GM18499 (cell line): ENCODE measurements at regions not wholly inside any gene's neighbourhood (a gene's known extent, or its start where the extent isn't known, plus 50 kb on each side); places are given as distances from the start of the nearest gene placed in this dataset.

Experiments used
- ATAC-seq: cut with Tn5 transposase; IDR thresholded peaks from one replicate; pipeline ENCODE4 v1.9.1; 2021; ENCODE audit warnings: moderate number of reproducible peaks; ENCODE audit not compliant: insufficient read depth, unreplicated experiment

DNA sequence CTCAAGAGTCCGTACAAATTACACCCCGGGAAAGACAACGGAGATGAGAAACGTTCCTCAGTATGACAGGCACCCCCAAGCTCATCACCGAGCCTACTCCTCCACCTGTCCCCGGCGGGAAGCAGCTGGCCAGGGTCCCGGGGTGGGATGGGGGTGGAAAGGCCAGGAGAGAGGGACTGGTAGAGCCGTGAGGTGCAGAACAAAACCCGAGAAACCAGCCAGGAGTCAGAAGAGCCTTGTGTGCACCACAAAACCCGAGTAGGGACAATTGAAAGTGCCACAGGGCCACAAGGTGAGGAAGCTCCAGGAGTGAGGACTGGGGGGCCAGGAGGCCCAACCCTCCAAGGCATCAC lies 75.5 kb upstream of the SALL3 start:
- ATAC-seq: no peak

DNA sequence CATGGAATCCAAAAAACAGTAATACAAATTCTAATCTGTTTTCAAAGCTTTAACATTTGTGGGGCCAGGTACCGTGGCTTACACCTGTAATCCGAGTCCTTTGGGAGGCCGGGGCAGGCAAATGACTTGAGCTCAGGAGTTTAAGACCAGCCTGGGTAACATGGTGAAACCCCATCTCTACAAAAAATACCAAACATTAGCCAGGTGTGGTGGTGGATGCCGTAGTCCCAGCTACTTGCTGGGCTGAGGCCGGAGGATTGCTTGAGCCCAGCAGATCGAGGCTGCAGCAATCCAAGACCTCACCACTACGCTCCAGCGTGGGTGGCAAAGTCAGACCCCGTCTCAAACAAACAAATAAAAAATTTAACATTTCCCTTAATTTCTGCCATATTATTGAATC lies 74.3 kb upstream of the SALL3 start:
- ATAC-seq: no peak

DNA sequence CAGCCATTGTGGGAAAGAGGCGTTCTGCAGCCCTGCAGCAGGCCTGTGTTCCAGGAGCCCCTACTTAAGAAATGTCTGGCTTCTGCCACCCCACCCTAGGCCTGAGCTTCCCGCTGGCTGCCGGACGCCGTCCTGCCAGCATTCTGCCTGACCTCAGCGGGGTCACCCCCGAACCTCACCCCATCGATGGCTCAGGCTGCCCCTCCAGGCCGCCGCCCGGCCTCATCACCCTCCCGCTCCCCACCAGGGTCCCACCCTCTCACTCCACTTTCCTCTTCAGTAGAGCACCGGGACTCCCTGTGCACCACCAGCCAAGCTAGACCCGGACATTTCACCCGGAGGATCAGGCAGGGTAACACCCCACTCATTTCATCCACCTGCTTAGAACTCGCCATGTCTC lies 73.6 kb upstream of the SALL3 start:
- no peak for ATAC-seq

DNA sequence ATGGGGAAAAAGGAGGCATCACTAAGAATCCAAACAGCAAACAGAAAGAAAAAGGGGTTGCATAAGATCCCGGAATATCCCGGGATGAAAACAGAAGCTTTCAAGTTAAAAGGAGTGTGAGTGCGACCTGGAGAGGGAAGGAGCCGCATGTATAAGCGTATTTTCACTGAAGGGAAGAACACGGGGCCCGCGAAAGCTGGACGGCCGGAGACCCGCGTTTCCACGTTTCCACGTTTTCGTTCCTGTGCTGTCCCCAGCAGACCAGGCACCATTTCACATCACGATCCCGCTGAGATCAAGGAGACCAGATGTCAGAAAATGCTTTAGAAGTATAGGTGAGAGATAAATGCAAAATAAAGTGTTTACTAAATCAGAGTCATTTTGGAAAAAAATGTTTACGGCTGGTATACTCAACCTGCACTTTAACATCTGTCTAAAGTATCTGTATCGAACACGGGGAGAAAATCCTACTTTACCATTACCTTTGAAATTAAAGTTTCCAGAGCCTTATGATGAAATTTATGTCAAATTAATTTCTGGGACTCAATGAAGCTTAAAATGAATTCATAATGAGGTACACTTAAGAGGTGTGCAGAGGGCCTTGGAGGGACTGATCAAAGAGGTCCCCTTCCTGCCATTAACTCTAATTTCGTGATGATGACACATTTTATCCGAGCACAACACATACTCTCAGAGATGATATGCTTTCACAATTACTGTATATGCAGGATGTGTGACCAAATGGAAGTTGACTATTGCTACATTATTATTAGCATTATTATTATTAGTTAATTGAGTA lies 71.0 kb upstream of the SALL3 start:
- ATAC-seq: no peak

DNA sequence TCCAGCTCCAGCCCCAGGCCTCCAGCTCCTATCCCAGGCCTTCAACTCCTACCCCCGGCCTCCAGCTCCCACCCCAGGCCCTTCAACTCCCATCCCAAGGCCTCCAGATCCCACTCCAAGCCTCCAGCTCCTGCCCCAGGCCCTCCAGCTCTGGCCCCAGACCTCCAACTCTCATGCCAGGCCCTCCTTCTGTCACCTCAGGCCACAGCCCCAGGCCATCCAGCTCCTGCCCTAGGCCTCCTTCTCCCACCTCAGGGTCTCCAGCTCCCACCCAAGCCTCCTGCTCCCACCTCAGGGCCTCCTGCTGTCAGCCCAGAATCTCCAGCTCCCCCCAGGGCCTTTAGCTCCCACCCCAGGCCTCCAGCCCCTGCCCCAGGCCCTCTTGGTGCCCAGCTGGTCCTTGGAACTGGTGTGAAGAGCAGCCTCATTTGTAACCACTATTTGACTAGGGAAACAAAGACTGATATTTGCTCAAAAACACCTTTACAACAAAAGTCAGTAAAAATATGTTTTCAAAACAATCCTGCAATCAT lies 67.8 kb upstream of the SALL3 start:
- no peak for ATAC-seq

DNA sequence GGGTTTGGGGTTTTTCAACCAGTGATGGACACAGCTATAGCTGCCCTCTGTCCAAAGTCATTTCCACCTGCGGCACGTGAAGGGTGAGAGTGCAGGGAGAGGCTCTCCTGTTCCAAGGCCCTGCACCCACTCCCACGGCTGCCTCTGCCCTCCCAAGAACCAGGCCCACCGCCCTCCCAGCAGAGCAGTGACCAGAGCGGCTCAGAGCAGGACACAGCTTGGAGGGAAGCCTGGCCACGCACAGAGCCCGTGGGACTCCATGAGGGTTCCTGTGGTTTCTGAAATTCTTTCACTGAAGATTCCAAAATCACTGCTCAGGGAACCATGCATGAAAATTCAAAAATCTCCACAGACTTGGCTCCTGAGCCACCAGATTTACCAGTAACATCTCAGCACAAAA lies 67.3 kb upstream of the SALL3 start:
- no peak for ATAC-seq

DNA sequence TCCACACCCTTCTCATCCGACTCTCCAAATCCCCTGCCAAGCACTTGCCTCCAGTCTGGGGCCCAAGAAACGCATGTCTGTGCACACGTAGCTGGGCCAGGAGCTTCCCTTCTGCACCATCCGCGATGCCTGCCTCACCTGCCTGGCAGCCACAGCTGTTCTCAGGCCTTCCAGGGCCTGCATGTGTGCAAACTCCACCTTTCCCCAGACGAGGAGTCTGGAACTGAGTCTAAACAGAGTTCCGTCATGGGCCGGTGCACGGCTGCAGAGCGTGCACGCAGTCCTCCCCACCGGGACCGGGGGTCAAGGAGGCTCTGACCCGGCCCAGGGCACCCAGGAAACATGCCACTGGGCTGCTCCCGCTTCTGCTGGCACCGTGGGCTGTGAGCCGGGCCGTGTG lies 66.8 kb upstream of the SALL3 start:
- no peak for ATAC-seq

DNA sequence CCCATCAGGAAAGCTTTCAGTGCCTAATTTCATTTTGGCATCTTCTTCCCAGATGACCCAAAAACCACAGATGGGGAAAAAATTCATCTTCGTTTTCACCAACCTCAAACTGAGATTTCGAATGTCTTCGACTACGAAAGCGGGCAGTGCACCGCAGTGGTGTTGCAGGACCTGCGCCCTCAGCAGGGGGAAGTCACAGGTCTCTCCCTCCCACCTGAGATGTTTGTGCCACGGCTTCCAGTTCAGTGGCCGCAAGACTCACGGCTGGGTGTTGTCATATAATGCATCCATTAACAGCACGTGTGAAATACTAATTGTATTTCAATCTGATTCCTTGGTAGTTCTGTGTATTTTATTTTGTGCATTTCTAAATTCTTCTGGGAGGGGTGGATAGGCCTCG lies 66.2 kb upstream of the SALL3 start:
- no peak for ATAC-seq

DNA sequence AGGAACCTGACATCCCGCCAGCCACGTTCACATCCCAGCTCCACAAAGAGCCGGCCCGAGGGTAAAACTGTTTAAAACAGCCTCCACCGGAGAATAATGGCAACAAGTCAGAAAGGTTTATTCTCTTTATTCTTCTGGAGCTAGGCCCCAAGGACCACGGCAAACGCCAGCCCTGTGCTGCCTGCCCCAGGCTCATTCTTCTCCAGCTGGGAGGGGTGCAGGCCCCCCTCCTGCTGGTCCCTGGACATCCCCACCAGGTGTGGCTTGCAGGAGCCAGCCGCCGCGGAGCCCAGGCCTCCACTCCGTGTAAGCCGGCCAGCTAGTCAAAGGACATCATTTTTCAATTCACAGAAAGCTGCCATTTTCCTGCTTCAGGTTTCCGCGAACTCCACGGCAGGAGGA lies 65.8 kb upstream of the SALL3 start:
- ATAC-seq: no peak

DNA sequence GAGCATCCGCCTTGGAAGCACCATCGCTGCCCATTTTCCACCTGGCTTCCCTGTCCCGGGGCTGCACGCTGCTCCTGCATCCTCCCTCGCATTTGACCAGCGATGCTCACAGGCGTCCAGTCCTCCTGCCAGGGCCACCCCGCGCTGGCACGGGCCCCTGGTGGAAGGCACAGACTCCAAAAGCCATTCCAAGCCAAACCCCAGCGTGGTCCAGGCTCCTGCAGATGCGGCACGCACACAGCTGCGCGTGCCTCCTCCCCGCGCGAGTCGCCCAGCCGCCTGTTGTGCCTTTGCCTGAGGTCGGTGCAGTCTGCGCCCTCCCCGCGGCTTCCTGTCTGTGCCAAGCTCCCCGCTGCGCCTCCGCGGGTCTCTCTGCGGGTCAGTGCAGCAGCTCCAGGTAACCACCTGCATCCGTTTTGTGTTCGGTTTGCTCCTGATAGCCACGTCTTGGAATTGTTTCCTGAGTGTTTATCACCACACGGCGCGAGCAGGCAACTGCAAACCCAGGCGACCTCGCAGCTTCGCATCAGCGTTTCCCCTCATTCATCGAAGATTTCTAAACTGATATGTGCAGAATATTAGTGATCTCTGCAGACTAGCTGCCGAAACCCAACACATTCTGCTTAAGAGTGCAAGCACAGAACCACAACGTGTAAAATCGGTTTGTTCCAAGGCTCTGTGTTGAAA lies 65.2 kb upstream of the SALL3 start:
- ATAC-seq: no peak

DNA sequence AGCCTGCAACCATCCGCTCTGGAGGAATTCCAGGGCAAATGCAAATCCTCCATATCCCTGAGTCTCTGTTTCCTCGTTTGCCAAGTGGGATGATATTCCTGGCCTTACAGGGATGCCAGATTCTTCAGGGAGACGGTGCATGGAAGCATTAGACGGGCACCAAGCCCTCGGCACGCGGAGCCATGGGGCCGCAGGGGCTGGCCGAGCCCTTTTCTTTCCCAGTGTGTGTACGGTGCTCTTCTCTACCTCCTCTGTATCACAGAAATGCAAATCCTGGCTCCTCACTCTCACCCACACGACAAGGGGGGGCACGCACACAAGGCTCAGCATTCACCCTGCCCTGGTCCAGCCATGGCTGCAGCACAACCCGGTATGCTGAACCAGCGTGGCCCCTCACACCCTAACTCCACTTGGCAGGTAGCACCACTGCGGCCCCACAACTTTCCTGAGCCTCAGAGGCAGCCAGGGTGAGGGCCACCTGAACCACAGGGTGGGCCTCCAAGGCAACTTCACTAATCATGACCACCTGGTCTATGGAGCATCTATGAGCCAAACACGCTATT lies 64.1 kb upstream of the SALL3 start:
- ATAC-seq: no peak

DNA sequence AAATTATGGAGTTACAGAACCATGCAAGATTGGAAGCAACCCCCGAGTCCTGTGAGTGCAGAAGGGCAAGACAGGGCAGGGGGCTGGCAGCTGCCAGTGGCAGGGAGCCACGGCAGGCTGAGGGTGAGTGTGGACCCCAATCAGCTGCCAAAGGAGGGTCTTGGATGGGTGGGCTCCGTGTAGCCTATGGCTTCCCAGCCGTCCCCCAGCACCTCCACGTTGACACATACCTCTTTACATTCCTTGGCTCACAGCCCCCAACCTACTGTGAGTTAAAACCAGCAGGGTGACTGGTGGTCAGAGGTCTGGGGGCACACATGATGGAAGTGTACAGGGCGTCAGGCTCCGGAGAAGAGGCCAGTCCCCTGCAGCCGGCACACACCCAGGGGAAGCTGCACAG lies 60.9 kb upstream of the SALL3 start:
- no peak for ATAC-seq

DNA sequence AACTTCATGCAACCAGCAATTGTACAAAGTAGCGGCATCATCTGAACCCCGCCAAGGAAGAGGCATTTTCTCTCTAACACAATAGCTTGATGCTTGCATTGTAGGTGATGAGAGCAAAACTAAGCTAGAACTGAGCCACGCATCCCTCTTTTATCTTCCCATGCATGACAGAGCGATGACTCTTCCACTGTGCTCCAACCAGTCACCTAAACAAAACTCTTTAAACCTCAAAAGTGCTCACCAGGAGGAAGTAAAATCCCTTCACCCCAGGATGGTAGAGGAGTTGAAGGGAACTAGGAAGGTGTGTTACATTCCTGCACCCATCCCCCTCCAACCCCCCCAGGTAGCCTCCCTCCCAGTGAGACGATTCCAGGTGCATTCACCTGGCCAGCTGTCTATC lies 59.7 kb upstream of the SALL3 start:
- no peak for ATAC-seq

DNA sequence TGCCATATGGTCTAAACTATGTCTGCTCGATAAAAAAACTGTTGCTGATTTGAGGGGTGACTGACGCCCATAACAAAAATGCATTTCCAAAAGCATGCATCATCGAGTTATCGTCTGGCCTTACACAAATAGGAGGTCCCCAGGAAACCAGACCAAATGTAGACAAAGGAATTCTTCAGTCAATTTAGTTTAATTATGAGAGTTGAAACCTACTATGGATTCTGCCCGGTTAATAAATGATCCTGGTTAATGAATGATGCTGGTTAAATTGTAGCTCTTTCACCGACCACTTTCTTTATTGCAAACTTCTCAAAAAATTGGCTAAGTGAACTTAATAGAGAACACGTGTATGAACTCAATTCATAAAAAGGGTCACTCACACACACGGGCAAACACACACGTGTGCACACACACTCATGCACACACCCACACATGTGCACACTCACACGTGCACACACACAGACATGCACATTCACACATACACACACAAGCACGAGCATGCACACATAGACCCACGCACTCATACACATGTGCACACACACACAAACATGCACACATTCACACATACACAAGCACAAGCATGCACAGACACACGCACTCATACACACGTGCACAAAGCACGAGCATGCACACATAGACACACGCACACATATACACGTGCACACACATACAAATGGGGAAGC lies 59.0 kb upstream of the SALL3 start:
- ATAC-seq: no peak

DNA sequence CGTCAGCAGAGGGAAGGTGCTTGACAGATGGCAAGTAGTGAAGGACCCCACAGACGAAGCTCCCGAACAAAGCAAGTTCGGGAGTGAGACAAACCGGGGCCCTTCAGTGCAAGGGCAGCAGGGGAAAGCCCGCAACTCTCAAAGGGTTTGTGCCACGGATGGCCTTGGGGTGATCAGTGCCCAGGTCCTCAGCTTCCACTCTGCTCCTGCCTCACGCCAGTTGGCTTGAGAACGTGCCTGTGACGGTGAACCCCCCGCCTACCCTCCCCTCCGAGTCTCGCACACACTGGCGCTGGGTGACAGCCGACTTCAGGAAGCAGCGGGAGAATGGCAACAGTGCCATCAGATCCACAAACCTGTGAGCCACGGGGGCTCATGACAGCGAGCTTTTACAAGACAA lies 56.8 kb upstream of the SALL3 start:
- ATAC-seq: no peak

DNA sequence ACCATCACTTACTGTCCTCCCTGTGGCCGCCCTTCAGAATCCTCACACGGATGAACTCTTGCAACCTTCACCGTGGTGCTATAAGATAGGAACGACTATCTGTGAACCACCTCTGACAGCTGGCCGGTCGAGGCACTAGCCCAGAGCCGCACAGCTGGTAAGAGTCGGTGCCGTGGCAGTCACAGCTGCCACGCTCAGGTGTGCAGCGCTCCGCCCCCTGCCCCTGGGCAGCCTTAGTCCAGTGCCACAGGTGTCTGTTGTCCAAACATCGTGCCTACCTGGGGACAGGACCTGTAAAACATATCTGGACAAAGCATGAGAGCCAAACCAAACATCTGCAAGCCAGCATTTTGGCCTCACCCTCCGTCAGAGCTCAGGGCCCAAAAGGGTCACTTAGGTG lies 55.3 kb upstream of the SALL3 start:
- no peak for ATAC-seq

DNA sequence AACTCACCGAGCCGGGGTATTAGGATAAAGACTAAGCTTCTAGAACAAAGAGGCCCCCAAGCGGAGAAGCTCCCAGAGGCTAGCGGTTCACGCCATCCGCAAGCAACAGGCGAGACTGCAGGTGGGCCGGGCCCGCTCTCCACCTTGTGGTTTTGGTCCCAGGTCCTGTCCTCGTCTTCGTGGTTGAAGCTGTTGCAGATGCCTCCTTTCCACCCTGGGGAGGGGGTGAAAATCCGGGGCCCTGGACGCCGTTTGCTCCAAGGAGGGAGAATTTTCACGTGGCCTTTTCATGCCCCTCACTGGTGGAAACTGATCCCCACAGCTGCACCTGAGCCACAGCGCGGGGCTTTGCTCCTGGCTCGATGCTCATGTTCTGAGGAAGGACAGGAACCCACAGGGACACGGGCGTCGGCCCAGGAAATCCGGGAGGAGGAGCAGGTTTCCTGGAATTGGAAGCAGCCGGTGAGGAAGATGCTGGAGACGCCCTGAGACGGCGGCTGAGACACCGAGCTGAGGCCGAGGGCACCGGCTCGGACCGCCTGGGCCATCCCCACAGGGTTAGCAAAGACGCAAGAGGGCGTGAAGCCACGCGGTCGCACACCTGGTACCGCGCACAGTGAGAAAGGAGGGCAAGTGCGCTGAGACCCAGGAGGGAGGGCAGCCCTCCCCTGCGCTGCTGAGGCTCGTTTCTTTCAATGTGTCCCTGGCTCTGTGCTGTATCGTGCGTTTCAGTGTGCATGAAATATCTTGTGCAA lies 54.7 kb upstream of the SALL3 start:
- no peak for ATAC-seq

DNA sequence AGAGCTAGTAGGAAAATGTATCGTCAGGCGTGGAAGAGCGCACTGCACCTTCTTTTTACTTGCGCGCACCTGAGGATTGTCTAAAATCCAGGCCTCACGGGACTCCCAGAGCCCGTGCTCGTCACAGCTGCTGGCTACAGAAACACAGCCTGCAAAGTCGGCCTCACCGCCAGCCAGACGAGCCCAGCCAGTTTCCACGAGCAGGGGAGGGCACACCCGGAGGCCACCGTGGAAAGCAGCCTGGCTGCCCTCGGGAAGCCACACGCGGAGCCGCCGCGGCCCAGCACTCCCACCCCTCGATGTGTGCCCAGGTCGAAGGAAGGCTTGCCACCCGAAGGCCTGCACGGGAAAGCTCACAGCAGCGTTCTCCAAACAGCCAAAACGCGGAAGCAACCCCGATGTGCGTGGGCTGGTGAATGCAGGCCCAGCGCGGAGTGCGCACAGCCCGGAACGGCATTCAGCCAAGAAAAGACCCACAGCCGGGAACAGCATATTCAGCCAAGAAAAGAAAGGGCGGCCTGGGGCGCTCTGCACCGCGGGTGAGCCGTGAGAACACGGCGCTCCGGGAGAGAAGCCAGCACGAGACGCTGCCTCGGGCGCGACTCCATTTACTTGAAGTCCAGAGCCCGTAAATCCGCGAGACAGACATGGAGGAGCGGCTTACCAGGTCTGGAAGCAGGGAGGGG lies 53.9 kb upstream of the SALL3 start:
- ATAC-seq: no peak

DNA sequence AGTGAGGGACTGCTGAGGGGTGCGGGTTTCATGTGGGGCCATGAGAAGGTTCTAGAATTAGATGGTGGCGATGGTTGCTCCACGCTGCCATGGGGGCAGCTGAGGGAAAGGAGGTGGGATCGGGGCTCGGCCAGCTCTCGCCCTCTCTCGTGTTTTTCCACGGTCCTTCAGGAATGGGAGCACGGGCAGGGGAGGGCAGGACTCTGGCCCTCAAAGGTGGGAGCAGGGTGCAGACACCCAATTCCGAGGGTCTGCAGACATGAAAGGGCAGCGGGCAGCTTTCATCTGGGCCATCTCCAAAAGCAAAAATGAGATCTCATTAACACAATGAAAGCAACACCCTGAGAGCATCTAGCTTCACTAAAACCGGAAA lies 53.4 kb upstream of the SALL3 start:
- ATAC-seq: no peak

DNA sequence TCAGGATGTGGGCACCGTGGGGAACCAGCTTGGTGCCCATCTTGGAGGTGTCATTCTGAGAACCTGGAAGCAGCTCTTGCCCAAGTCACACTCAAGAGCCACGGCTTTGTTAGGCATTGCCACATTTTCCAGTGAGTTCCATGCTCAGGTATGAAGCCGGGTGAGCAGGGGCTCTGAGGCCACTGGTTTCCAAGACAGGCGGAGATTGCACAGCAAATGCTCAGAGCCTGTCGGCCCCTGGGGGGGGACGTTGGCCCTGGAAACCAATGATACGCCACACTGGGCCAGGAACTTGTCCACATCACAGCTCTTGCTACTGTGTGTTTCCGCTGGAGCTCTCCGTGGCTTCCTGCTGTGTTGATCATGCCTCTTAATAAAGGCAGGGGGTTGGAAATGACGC lies 52.5 kb upstream of the SALL3 start:
- no peak for ATAC-seq
